ENCODE measurements at regions not wholly inside any gene's neighbourhood (a gene's known extent, or its start where the extent isn't known, plus 50 kb on each side); places are given as distances from the start of the nearest gene placed in this dataset.

GRCh38 chr5:124235576-124235975, 510.9 kb downstream of the ZNF608 start:
- Histone ChIP-seq H3K27me3 (no peaks in the 10 kb centered on the region), H3K27ac (no peak overlapping the region), H3K4me3 (no peak overlapping the region), H3K4me1 (no peaks in the 10 kb centered on the region), H3K36me3 (ENCODE audit: low read depth, missing control alignments) (no peaks in the 10 kb centered on the region), H3K9me3 (no peaks in the 10 kb centered on the region)
- intact Hi-C loops (cut with DNase I; ENCODE audit: low total_unique reads) = no loop called here
- TF ChIP-seq POLR2A (IDR thresholded peaks at IDR 0.05) (no peak), CTCF (IDR thresholded peaks at IDR 0.05) (no peak)
- 73 to 76% methylated on average over 6 of the region's 6 CpGs for WGBS, 2 donors
- no peak for DNase-seq

- intact Hi-C loops (cut with DNase I; ENCODE audit: low total_unique reads) = no loop called here
- no peak overlapping the region for H3K4me3 ChIP-seq
- H3K36me3 ChIP-seq (ENCODE audit: low read depth, missing control alignments) = no peaks in the 10 kb centered on the region
- no peaks in the 10 kb centered on the region for H3K27me3 ChIP-seq
- no peaks in the 10 kb centered on the region for H3K9me3 ChIP-seq
- no peak for DNase-seq
- TF ChIP-seq POLR2A (IDR thresholded peaks at IDR 0.05) (no peak), CTCF (IDR thresholded peaks at IDR 0.05) (no peak)
- H3K4me1 ChIP-seq = no peaks in the 10 kb centered on the region
- WGBS, 2 donors = 78 to 95% methylated on average over 1 of the region's 1 CpG
- H3K27ac ChIP-seq = no peak overlapping the region
Observed at GRCh38 chr5:124234770-124235562, 511.5 kb downstream of the ZNF608 start.

- WGBS, 2 donors = 53 to 72% methylated on average over 5 of the region's 5 CpGs
- no peaks in the 10 kb centered on the region for H3K4me1 ChIP-seq
- DNase-seq = no peak
- H3K4me3 ChIP-seq = no peak overlapping the region
- TF ChIP-seq CTCF (IDR thresholded peaks at IDR 0.05) (no peak), POLR2A (IDR thresholded peaks at IDR 0.05) (no peak)
- H3K27me3 ChIP-seq = no peaks in the 10 kb centered on the region
- H3K27ac ChIP-seq = no peak overlapping the region
- intact Hi-C loops (cut with DNase I; ENCODE audit: low total_unique reads) = no loop called here
- H3K9me3 ChIP-seq = no peaks in the 10 kb centered on the region
- no peaks in the 10 kb centered on the region for H3K36me3 ChIP-seq (ENCODE audit: low read depth, missing control alignments)
Observed at GRCh38 chr5:124234022-124234769, 512.2 kb downstream of the ZNF608 start.

GRCh38 chr5:124232515-124232914, 513.9 kb downstream of the ZNF608 start:
- no peaks in the 10 kb centered on the region for H3K9me3 ChIP-seq
- no peak overlapping the region for H3K27ac ChIP-seq
- H3K27me3 ChIP-seq = no peaks in the 10 kb centered on the region
- 84 to 91% methylated on average over 10 of the region's 10 CpGs for WGBS, 2 donors
- intact Hi-C loops (cut with DNase I; ENCODE audit: low total_unique reads) = no loop called here
- no peak overlapping the region for H3K4me3 ChIP-seq
- H3K4me1 ChIP-seq = no peaks in the 10 kb centered on the region
- TF ChIP-seq CTCF (IDR thresholded peaks at IDR 0.05) = no peak
- no peak for TF ChIP-seq POLR2A (IDR thresholded peaks at IDR 0.05)
- DNase-seq = no peak
- H3K36me3 ChIP-seq (ENCODE audit: low read depth, missing control alignments) = no peaks in the 10 kb centered on the region
